AG08396 (cell line): ENCODE measurements at regions not wholly inside any gene's neighbourhood (a gene's known extent, or its start where the extent isn't known, plus 50 kb on each side); places are given as distances from the start of the nearest gene placed in this dataset.
A peak's percentile ranks its signal among the peaks of the same experiment; 100 is the strongest.

Experiments used
- DNase-seq: peaks from one replicate; pipeline ENCODE4 v3.0.0; 2012; ENCODE audit warnings: low spot score, mixed read lengths

DNA sequence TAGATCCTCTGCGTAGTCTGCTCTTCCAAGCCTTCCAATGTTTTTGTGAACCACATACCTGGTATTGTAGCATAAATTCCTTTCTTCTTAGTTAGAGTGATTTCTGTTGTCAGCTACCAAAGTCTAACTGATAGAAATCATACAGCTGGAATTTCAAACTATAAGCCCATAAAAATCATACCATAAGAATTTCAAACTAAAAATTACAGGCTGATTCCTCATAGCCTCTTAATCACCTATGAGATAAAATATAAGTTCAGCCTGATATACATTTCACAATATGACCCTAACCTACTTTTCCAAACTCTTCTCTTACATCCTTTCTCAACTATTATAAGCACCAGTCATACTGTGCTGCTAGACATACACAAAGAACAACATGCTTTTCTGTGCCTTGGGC is 64.8 kb downstream of the PTHLH start:
- DNase-seq = no peak

DNA sequence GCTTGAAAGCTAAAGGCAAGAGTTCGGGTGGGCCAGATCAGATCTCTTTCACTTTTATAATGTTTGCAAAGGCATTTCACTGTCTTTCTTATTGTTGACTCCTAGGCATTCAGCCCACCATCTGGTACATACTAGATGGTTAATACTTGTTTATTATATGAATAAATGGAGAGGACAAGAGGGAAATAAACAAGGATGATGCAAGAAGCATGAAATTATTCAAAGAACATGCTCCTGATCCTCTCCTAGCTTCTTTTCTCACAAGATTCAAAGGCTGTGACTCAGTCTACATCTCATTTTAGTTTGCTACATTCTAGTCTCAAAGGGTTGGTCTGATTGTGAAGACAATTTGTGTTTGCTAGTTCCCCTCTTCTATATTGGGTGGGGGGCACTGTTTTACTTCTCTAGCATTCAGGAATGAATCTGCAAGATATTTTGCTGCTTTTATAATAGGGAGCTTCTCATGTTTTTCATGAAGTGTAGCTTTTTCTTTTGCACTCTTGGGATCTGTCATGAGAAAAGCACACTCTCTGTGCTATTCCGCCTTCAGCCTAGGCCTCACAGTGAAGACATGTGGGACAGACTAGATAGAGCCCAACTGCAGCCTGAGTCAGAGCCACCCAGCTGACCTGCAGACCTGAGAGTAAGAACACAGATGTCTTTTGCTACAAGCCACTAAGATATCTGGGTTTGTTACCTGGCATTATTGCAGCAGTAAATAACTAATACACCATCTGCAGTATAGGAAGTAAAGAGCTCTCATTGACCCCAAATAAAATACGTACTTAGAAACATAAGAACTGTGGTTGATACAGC is 65.7 kb downstream of the PTHLH start:
- DNase-seq = no peak

DNA sequence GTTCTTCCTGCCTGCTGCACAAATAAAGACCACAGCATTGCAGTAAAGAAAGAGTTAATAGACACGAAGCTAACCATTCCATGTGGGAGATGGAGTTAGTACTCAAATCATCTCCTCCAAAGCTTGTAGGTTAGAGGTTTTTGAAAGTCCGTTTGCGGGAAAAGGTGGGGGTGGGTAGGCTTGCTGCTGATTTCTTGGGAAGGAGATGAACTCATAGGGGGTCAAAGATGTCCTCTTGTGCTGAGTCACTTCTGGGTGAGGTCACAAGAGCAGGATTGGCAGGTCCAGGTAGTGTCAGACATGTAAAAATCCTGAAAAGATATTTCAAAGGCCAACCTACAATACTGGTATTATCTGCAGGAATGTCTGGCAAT is 66.4 kb downstream of the PTHLH start:
- DNase-seq = no peak

GRCh38 chr12:27905285-27906126 is 67.0 kb downstream of the PTHLH start:
- no peak for DNase-seq

DNA sequence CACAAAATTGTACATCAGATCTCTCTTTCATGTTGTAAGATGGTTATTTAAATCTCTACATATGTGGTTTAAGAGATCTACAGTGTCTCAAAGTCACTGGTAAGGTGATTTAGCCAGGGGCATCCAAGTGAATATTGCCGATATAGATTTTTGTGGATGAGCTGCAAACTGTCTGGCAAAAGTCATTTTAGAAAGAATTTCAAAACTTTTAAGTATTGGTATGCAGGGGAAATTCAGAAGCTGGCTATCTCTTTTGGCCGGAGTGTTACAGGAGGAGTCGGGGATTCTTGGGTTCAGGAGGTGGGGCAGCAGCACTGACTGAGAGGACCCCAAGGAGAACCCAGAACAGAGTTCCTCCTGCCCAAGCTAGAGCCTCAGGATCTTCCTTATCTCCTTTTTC is 69.9 kb downstream of the PTHLH start:
- DNase-seq = no peak

GRCh38 chr12:27901959-27902358 is 70.6 kb downstream of the PTHLH start:
- DNase-seq = no peak

DNA sequence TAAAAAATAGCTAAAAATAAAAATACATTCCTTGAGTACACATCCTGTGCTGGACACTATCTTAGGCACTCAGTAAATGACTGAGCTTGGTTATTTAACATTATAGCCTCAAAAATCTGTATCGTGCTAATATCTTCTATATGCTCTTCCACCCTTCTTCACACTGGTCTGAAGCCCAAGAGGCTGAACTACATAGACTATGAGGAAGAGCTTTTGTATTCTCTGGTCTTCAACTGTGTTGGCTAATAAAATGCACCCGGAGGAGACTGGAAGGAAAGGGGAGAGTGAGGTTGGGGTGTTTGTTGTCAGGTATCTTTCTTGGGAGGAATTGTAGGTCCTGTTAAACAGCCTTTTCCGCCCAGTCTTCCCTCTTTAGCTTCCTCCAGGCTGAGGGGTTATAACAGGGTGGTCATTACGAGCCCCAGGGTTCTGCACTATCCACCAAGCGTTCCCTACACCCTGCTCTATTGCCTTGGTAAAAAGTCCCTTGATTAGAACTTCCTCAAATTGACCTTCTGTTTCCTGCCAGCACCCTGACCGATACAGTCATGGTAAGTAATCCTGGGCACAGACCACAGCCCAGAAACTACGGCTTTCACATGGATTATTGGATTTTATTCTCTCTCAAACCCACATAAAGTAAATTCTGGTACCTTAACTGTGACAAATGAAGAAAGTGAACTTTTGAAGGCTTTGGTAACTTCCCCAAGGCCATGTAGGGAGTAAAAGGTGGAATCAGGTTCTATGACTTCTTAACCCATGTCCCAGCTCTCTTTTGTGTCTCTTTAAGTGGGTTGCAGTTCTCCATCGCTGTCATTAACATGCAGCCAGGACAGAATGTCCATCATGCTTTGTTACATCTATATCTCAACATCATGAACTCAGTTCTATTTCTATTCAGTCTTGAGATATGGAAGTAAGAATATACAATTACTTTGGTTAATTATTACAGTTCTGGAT is 71.3 kb downstream of the PTHLH start:
- no peak for DNase-seq

GRCh38 chr12:27899151-27899661 is 73.3 kb downstream of the PTHLH start:
- DNase-seq = peak; percentile 78

GRCh38 chr12:27898022-27898421 is 74.5 kb downstream of the PTHLH start:
- no peak for DNase-seq

DNA sequence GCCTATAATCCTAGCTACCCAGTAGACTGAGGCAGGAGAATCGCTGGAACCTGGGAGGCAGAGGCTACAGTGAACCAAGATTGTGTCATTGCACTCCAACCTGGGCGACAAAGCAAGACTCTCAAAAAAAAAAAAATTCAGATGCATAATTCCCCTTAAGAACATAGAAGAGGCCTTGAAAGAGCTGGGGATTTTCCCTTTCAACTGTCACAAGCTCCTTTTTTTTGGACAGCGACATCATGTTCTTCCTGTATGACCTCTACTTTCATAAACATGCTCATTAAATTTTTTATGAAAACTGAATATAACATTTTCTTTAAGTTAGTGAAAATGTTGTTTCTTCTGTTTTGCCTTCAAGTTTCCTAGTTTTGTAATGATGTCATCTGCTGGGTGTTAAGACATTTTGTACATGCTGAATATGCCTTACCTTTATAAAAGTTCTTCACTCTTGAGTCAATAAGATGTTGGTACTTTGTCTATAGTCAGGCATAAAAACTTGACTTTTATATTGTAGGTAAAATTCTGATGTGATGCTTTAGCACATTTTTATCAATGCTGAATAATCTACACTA is 76.0 kb downstream of the PTHLH start:
- DNase-seq = no peak

DNA sequence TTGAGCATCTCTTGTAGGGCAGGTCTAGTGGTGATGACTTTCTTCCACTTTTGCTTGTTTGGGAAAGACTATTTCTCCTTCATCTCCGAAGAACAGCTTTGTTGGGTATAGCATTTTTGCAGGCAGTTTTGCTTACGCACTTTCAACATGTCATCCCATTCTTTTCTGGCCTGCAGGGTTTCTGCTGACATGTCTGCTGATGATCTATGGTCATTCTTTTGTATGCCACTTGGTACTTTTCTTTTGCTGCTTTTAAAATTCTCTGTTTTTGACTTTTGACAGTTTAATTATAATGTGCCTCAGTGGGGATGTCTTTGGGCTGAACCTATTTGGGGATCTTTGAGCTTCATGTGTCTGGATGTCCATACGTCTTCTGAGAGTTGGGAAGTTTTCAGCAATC is 78.2 kb downstream of the PTHLH start:
- DNase-seq = no peak

DNA sequence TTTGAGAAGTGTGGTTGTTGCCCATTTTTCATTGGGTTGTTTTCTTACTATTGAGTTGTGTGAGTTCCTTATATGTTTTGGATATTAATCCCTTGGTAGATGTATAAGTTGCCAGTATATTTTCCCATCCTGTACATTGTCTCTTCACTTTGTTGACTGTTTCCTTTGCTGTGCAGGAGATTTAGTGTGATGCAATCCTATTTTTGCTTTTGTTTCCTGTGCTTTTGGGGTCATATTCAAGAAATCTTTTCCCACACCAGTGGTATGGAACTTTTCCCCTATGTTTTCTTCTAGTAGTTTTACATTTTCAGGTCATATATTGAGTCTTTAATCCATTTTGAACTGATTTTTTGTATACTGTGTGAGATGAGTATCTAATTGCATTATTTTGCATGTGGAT is 92.8 kb downstream of the PTHLH start:
- no peak for DNase-seq

DNA sequence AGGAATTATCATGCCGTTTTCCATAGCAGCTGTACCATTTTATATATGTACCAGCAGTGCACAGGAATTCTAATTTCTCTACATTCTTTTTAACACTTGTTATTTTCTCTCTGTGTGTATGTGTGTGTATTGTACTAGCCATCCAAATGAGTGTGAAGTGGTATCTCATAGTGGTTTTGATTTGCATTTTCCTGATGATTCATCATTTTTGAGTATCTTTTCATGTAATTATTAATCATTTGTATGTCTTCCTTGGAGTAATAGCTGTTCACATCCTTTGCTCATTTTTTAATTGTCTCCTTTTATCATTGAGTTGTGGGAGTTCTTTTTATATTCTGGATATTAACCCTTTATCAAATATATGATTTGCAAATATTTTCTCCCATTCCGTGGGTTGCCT is 95.6 kb upstream of the MANSC4 start:
- no peak for DNase-seq

- no peak for DNase-seq
Measured at GRCh38 chr12:27873010-27873409, 93.0 kb upstream of the MANSC4 start.

GRCh38 chr12:27871946-27872345 is 91.9 kb upstream of the MANSC4 start:
- DNase-seq = no peak

DNA sequence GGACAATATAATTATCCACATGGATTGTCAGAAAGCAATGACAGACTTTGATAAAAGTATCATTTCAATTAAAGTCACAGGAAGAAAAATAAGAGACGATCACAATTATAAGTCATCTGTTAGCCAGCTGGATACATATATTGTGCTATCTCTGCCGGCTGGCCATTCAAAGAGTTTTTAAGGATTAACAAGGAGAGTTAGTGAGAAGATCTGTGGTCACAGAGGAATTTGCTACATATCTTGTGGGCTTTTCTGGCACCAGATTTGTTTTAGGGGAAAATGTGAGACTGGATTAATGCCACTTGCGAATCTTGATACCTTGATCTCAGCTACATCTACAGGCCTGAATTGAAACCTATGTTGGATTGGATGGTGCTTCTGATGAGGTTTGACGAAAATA is 90.9 kb upstream of the MANSC4 start:
- peak; percentile 65 for DNase-seq

DNA sequence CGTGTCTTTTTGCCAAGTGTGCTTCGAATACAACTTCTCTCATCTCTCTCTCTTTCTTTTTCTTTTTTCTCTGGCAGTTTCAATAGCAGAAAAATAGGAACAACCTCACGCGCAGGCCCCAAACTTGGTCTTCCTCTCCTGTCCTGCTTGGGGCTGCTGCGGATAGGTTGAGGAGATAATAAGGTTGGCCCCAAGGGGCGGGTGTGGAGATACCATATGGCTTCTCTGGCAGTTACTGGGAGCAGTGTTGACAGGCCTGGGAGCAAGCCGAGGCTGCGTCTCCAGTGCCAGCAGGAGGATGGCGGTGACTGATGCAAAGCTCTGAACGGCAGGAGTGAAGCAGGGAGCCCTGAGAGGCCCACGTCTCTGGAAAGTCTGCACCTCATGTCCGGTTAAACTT is 89.5 kb upstream of the MANSC4 start:
- no peak for DNase-seq

- no peak for DNase-seq
Measured at GRCh38 chr12:27868139-27868538, 88.1 kb upstream of the MANSC4 start.

DNA sequence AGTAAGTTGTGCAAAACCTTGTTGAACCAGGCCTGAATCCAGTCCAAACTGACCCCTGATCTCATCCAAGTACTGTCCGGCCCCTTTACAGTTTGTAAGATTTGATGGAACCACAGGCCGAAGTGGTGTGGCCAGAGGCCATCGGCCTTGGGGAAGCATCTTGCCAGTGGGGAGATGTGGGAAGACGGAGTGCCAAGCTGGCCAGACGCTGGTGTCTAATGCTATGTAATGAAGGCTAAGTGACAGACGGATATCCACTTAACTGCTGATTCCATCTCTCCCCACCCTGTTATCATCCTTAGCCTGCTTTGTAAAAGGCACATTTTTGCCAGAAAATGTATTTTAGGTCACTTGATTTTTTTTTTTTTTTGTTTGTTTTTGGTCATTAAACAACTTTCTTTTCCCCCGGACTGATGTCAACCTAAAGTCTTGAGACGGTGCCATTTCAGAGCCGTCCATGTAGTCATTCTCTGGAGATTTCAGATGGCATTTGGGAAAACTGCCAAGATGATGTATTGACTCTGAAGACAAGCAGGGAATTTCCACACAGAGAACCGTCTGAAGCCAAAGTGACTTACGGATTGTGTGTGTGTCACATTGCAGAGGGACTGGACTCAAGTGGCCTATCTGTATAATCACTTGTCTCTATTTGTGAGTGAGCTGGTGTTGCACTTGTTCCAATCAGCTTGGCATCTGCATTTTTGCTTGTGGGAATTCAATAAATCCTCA is 86.5 kb upstream of the MANSC4 start:
- DNase-seq = no peak

- DNase-seq = peak; percentile 51
Measured at GRCh38 chr12:27865421-27865820, 85.4 kb upstream of the MANSC4 start.

GRCh38 chr12:27864521-27864920 is 84.5 kb upstream of the MANSC4 start:
- DNase-seq = no peak
